ENCODE measurements at regions not wholly inside any gene's neighbourhood (a gene's known extent, or its start where the extent isn't known, plus 50 kb on each side); places are given as distances from the start of the nearest gene placed in this dataset.

- TF ChIP-seq, protein P1, sequence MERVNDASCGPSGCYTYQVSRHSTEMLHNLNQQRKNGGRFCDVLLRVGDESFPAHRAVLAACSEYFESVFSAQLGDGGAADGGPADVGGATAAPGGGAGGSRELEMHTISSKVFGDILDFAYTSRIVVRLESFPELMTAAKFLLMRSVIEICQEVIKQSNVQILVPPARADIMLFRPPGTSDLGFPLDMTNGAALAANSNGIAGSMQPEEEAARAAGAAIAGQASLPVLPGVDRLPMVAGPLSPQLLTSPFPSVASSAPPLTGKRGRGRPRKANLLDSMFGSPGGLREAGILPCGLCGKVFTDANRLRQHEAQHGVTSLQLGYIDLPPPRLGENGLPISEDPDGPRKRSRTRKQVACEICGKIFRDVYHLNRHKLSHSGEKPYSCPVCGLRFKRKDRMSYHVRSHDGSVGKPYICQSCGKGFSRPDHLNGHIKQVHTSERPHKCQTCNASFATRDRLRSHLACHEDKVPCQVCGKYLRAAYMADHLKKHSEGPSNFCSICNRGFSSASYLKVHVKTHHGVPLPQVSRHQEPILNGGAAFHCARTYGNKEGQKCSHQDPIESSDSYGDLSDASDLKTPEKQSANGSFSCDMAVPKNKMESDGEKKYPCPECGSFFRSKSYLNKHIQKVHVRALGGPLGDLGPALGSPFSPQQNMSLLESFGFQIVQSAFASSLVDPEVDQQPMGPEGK (CRISPR knock-in tag; IDR thresholded peaks at IDR 0.05; ENCODE audit: borderline replicate concordance) = no peak
- no peak for TF ChIP-seq POU6F1 (CRISPR knock-in tag; IDR thresholded peaks at IDR 0.05; ENCODE audit: borderline replicate concordance, low read depth)
- TF ChIP-seq ZNF70 (CRISPR knock-in tag; IDR thresholded peaks at IDR 0.05) = no peak
- no peak for TF ChIP-seq TOX (CRISPR knock-in tag; IDR thresholded peaks at IDR 0.05; ENCODE audit: borderline replicate concordance)
- no peak for TF ChIP-seq ARNTL (CRISPR knock-in tag; IDR thresholded peaks at IDR 0.05; ENCODE audit: borderline replicate concordance, low read depth)
- TF ChIP-seq SNAI2 (CRISPR knock-in tag; IDR thresholded peaks at IDR 0.05) = no peak
- no peak for TF ChIP-seq ZNF565 (CRISPR knock-in tag; conservative IDR thresholded peaks at IDR 0.05; ENCODE audit: low read depth)
- TF ChIP-seq OSR1 (CRISPR knock-in tag; IDR thresholded peaks at IDR 0.05) = no peak
- TF ChIP-seq PPARA (CRISPR knock-in tag; IDR thresholded peaks at IDR 0.05; ENCODE audit: borderline replicate concordance) = no peak
- no peak for TF ChIP-seq RARB (CRISPR knock-in tag; IDR thresholded peaks at IDR 0.05)
- TF ChIP-seq TCF4 (CRISPR knock-in tag; IDR thresholded peaks at IDR 0.05; ENCODE audit: borderline replicate concordance) = no peak
- TF ChIP-seq BACH2 (CRISPR knock-in tag; IDR thresholded peaks at IDR 0.05; ENCODE audit: borderline replicate concordance) = no peak
These were observed 51.6 kb upstream of the ADRA2C start (continued) for GRCh38 chr4:3714642-3715001.

GRCh38 chr4:3713817-3714641 is 52.2 kb upstream of the ADRA2C start:
- no peak for ATAC-seq

More at GRCh38 chr4:3713817-3714641, 52.2 kb upstream of the ADRA2C start:
- no peak for TF ChIP-seq GLIS3 (CRISPR knock-in tag; IDR thresholded peaks at IDR 0.05)
- no peak for TF ChIP-seq TOX (CRISPR knock-in tag; IDR thresholded peaks at IDR 0.05; ENCODE audit: borderline replicate concordance)
- TF ChIP-seq, protein P2, sequence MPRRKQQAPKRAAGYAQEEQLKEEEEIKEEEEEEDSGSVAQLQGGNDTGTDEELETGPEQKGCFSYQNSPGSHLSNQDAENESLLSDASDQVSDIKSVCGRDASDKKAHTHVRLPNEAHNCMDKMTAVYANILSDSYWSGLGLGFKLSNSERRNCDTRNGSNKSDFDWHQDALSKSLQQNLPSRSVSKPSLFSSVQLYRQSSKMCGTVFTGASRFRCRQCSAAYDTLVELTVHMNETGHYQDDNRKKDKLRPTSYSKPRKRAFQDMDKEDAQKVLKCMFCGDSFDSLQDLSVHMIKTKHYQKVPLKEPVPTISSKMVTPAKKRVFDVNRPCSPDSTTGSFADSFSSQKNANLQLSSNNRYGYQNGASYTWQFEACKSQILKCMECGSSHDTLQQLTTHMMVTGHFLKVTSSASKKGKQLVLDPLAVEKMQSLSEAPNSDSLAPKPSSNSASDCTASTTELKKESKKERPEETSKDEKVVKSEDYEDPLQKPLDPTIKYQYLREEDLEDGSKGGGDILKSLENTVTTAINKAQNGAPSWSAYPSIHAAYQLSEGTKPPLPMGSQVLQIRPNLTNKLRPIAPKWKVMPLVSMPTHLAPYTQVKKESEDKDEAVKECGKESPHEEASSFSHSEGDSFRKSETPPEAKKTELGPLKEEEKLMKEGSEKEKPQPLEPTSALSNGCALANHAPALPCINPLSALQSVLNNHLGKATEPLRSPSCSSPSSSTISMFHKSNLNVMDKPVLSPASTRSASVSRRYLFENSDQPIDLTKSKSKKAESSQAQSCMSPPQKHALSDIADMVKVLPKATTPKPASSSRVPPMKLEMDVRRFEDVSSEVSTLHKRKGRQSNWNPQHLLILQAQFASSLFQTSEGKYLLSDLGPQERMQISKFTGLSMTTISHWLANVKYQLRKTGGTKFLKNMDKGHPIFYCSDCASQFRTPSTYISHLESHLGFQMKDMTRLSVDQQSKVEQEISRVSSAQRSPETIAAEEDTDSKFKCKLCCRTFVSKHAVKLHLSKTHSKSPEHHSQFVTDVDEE (CRISPR knock-in tag; IDR thresholded peaks at IDR 0.05) = no peak
- TF ChIP-seq TCF4 (CRISPR knock-in tag; IDR thresholded peaks at IDR 0.05; ENCODE audit: borderline replicate concordance) = no peak
- no peak for TF ChIP-seq BACH2 (CRISPR knock-in tag; IDR thresholded peaks at IDR 0.05; ENCODE audit: borderline replicate concordance)
- no peak for TF ChIP-seq ZFP3 (CRISPR knock-in tag; IDR thresholded peaks at IDR 0.05)
- TF ChIP-seq SNAI2 (CRISPR knock-in tag; IDR thresholded peaks at IDR 0.05) = no peak
- no peak for TF ChIP-seq CSDC2 (CRISPR knock-in tag; IDR thresholded peaks at IDR 0.05)
- TF ChIP-seq ARNTL (CRISPR knock-in tag; IDR thresholded peaks at IDR 0.05; ENCODE audit: borderline replicate concordance, low read depth) = no peak
- TF ChIP-seq, protein P1 (CRISPR knock-in tag; IDR thresholded peaks at IDR 0.05; ENCODE audit: borderline replicate concordance) = no peak
- TF ChIP-seq ZNF70 (CRISPR knock-in tag; IDR thresholded peaks at IDR 0.05) = no peak
- no peak for TF ChIP-seq POU6F1 (CRISPR knock-in tag; IDR thresholded peaks at IDR 0.05; ENCODE audit: borderline replicate concordance, low read depth)
- no peak for TF ChIP-seq ESRRG (CRISPR knock-in tag; IDR thresholded peaks at IDR 0.05)
- no peak for TF ChIP-seq ZNF8 (CRISPR knock-in tag; IDR thresholded peaks at IDR 0.05)
- TF ChIP-seq CSRNP3 (CRISPR knock-in tag; IDR thresholded peaks at IDR 0.05) = no peak
- TF ChIP-seq ISL1 (CRISPR knock-in tag; IDR thresholded peaks at IDR 0.05) = no peak
